Transverse colon (tissue), 4 donors: ENCODE measurements at regions not wholly inside any gene's neighbourhood (a gene's known extent, or its start where the extent isn't known, plus 50 kb on each side); places are given as distances from the start of the nearest gene placed in this dataset.

ENCODE experiments used
- DNase-seq: peaks from one replicate; pipeline ENCODE4 v3.0.0-alpha.2; 2019
- H3K27ac ChIP-seq, 4 donors: fragments of 200-600 bp; sonication (generic); 2 replicates each; pipeline ENCODE4 v1.5.1; 2016 to 2018; ENCODE audit warnings: inconsistent platforms in 4 of 4
- H3K27me3 ChIP-seq: fragments of 200-600 bp; sonication (generic); 2 replicates; pipeline ENCODE4 v1.5.1; 2017; ENCODE audit warnings: inconsistent platforms
- H3K36me3 ChIP-seq, 4 donors: fragments of 200-600 bp; sonication (generic); 2 replicates each; pipeline ENCODE4 v1.5.1; 2017 to 2019; ENCODE audit warnings: inconsistent platforms in 4 of 4
- H3K4me1 ChIP-seq, 4 donors: fragments of 200-600 bp; sonication (generic); 2 replicates each; pipeline ENCODE4 v1.5.1; 2017 to 2020; ENCODE audit warnings: inconsistent platforms in 4 of 4
- H3K4me3 ChIP-seq, 4 donors: fragments of 200-600 bp; sonication (generic); 1 replicate in 1 of 4; 2 replicates in 3 of 4; pipeline versions ENCODE4 v1.5.1 to v1.6.1; 2017 to 2019; ENCODE audit warnings: inconsistent platforms in 4 of 4
- H3K9me3 ChIP-seq, 2 donors: fragments of 200-600 bp; sonication (generic); 2 replicates each; pipeline ENCODE4 v1.5.1; 2017 to 2019; ENCODE audit warnings: inconsistent platforms in 2 of 2
- EP300 ChIP-seq: sonication (generic); formaldehyde crosslinking; IDR thresholded peaks from one replicate; pipeline ENCODE4 v1.6.1; 2017; ENCODE audit warnings: antibody characterized with exemption, low read depth
- POLR2A ChIP-seq: fragments of 450-650 bp; IDR thresholded peaks from one replicate; pipeline ENCODE4 v1.6.1; 2016; ENCODE audit warnings: antibody characterized with exemption, mild to moderate bottlenecking, moderate library complexity
- POLR2AphosphoS5 ChIP-seq, 3 donors: sonication (generic); formaldehyde crosslinking; IDR thresholded peaks; one replicate each; pipeline ENCODE4 v1.6.1; 2016; ENCODE audit warnings: antibody characterized with exemption in 3 of 3
- WGBS, 2 donors: methylation state at CpG; one replicate each; pipeline ENCODE4 v1.1.5; 2018; ENCODE audit warnings: low coverage in 1 of 2; 5-methylcytosine and 5-hydroxymethylcytosine counted together
- in situ Hi-C, 4 donors: fragments of 200-750 bp; cut with MboI; loops; one replicate each; pipeline versions ENCODE4 v1.15.0 to v1.15.1; 2017; ENCODE audit warnings: low sequenced_read_pairs in 3 of 4, low pct_ligation_motif_present in 1 of 4, low pct_unique_long_range_greater_than_20kb in 1 of 4
- intact Hi-C: fragments of 100-400 bp; cut with DNase I; formaldehyde crosslinking; loops from one replicate; pipeline ENCODE4 v1.15.1; 2023; ENCODE audit warnings: low total_unique reads
- TF ChIP-seq, protein P1 (sequence below), 5 experiments: fragments of 200-600 bp in 3 of 5; fragments of 450-650 bp in 2 of 5; sonication (generic) in 3 of 5; IDR thresholded peaks; 1 replicate in 2 of 5; 2 replicates in 3 of 5; pipeline ENCODE4 v1.5.1; 2016 to 2017; ENCODE audit warnings: antibody characterized with exemption in 5 of 5, inconsistent platforms in 3 of 5, mild to moderate bottlenecking in 2 of 5, moderate library complexity in 1 of 5

DNA sequence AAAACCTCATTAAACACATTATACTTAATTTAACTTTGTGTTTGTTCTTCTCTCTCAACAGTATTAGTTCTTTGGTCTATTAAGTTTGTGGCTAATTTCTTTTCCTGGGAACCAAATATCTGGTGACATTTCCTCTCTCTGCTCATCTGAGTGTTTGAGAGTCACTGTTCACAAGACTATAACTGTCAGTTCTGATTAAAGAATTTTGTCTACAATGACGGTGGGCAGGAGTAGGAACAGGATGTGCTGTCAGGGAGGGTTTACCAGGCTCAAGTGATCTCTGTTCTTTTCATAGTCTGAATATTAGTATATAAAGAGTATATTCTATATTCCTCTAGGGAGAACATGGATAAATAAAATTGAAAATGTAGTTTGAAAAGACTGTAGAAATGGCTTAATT, 92.9 kb downstream of the ALG10B start:
- Histone ChIP-seq H3K27ac (no peak overlapping the region), H3K36me3 (no peaks in the 10 kb centered on the region), H3K4me1 (no peaks in the 10 kb centered on the region), H3K27me3 (no peaks in the 10 kb centered on the region), H3K4me3 (no peak overlapping the region), H3K9me3 (no peaks in the 10 kb centered on the region)
- intact Hi-C loops = no loop called here
- no peak for DNase-seq
- 25 to 36% methylated on average over 1 of the region's 1 CpG for WGBS, 2 donors
- in situ Hi-C loops = no loop called here
- TF ChIP-seq EP300 (no peak), POLR2A (no peak), POLR2AphosphoS5 (IDR thresholded peaks at IDR 0.05) (no peak)
- TF ChIP-seq, protein P1, sequence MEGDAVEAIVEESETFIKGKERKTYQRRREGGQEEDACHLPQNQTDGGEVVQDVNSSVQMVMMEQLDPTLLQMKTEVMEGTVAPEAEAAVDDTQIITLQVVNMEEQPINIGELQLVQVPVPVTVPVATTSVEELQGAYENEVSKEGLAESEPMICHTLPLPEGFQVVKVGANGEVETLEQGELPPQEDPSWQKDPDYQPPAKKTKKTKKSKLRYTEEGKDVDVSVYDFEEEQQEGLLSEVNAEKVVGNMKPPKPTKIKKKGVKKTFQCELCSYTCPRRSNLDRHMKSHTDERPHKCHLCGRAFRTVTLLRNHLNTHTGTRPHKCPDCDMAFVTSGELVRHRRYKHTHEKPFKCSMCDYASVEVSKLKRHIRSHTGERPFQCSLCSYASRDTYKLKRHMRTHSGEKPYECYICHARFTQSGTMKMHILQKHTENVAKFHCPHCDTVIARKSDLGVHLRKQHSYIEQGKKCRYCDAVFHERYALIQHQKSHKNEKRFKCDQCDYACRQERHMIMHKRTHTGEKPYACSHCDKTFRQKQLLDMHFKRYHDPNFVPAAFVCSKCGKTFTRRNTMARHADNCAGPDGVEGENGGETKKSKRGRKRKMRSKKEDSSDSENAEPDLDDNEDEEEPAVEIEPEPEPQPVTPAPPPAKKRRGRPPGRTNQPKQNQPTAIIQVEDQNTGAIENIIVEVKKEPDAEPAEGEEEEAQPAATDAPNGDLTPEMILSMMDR (IDR thresholded peaks at IDR 0.05) = no peak

DNA sequence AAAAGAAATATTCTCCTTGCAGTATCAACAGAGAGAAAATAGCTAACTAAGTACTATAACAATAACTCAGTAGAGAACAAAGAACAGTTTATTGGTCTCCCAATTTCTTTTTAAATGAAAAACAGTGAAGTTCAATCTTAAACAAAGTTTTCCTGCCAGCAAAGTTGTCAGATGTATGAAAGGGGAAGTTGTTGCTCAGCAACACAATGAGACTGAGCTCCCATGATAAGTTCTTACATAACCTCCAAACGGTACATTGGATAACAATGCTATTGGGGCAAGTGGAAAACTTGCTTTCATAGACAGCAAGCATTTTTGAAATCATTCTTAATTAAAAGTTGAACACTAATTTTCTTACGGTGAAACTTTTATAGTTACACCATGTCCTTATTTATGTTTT, 94.9 kb downstream of the ALG10B start:
- H3K9me3 ChIP-seq = no peaks in the 10 kb centered on the region
- no peaks in the 10 kb centered on the region for H3K36me3 ChIP-seq
- TF ChIP-seq, protein P1 (IDR thresholded peaks at IDR 0.05) = no peak
- TF ChIP-seq POLR2AphosphoS5 (IDR thresholded peaks at IDR 0.05) = no peak
- TF ChIP-seq POLR2A = no peak
- TF ChIP-seq EP300 = no peak
- no peaks in the 10 kb centered on the region for H3K4me1 ChIP-seq
- in situ Hi-C loops = no loop called here
- H3K27ac ChIP-seq = no peak overlapping the region
- WGBS, 2 donors = 40 to 58% methylated on average over 2 of the region's 2 CpGs
- intact Hi-C loops = no loop called here
- H3K4me3 ChIP-seq = no peak overlapping the region
- no peaks in the 10 kb centered on the region for H3K27me3 ChIP-seq
- no peak for DNase-seq

- H3K27me3 ChIP-seq = no peaks in the 10 kb centered on the region
- no peaks in the 10 kb centered on the region for H3K9me3 ChIP-seq
- no peak for DNase-seq
- in situ Hi-C loops = no loop called here
- no peak overlapping the region for H3K4me3 ChIP-seq
- no peak for TF ChIP-seq POLR2A
- TF ChIP-seq EP300 = no peak
- TF ChIP-seq, protein P1 (IDR thresholded peaks at IDR 0.05) = no peak
- no peak for TF ChIP-seq POLR2AphosphoS5 (IDR thresholded peaks at IDR 0.05)
- no peaks in the 10 kb centered on the region for H3K4me1 ChIP-seq
- no peaks in the 10 kb centered on the region for H3K36me3 ChIP-seq
- intact Hi-C loops = no loop called here
- no peak overlapping the region for H3K27ac ChIP-seq
Observed at GRCh38 chr12:38411946-38412345, 95.4 kb downstream of the ALG10B start.

- H3K27ac ChIP-seq = no peak overlapping the region
- DNase-seq = no peak
- 91% methylated on average over 1 of the region's 1 CpG; no CpG with 5 or more reads in 1 of the 2 donors for WGBS, 2 donors
- no peaks in the 10 kb centered on the region for H3K27me3 ChIP-seq
- H3K9me3 ChIP-seq = peaks cover 0 to 4% of the 10 kb centered on the region in 2 donors
- in situ Hi-C loops = no loop called here
- no peaks in the 10 kb centered on the region for H3K4me1 ChIP-seq
- H3K36me3 ChIP-seq = no peaks in the 10 kb centered on the region
- H3K4me3 ChIP-seq = no peak overlapping the region
- intact Hi-C loops = no loop called here
- TF ChIP-seq POLR2AphosphoS5 (IDR thresholded peaks at IDR 0.05) (no peak), EP300 (no peak), POLR2A (no peak)
- TF ChIP-seq, protein P1 (IDR thresholded peaks at IDR 0.05) = no peak
Observed at GRCh38 chr12:38417101-38417500, 100.5 kb downstream of the ALG10B start.
